ENCODE measurements at regions not wholly inside any gene's neighbourhood (a gene's known extent, or its start where the extent isn't known, plus 50 kb on each side); places are given as distances from the start of the nearest gene placed in this dataset.
A peak's percentile ranks its signal among the peaks of the same experiment; 100 is the strongest.

GRCh38 chr17:77493901-77494663 is 353.3 kb downstream of the SEC14L1 start:
- no peak for DNase-seq

- DNase-seq: peak; percentile 86
Observed at GRCh38 chr17:77494664-77495435, 354.1 kb downstream of the SEC14L1 start.

- no peak for DNase-seq
Observed at GRCh38 chr17:77495575-77495974, 354.8 kb downstream of the SEC14L1 start.

- DNase-seq: no peak
Observed at GRCh38 chr17:77496401-77496801, 355.6 kb downstream of the SEC14L1 start.

- no peak for DNase-seq
Observed at GRCh38 chr17:77496831-77497577, 356.2 kb downstream of the SEC14L1 start.

GRCh38 chr17:77497578-77497934 is 356.8 kb downstream of the SEC14L1 start:
- DNase-seq: no peak

- DNase-seq: no peak
Observed at GRCh38 chr17:77498091-77498741, 357.4 kb downstream of the SEC14L1 start.

GRCh38 chr17:77498791-77499698 is 358.3 kb downstream of the SEC14L1 start:
- DNase-seq: no peak

- no peak for DNase-seq
Observed at GRCh38 chr17:77499699-77500435, 359.1 kb downstream of the SEC14L1 start.

GRCh38 chr17:77501101-77501566 is 360.4 kb downstream of the SEC14L1 start:
- peak; percentile 70 for DNase-seq

- DNase-seq: no peak
Observed at GRCh38 chr17:77501751-77502625, 361.2 kb downstream of the SEC14L1 start.

GRCh38 chr17:77502626-77503292 is 362.0 kb downstream of the SEC14L1 start:
- no peak for DNase-seq

- no peak for DNase-seq
Observed at GRCh38 chr17:77503293-77503655, 362.5 kb downstream of the SEC14L1 start.

GRCh38 chr17:77503916-77504651 is 363.3 kb downstream of the SEC14L1 start:
- DNase-seq: no peak

GRCh38 chr17:77504652-77505155 is 363.9 kb downstream of the SEC14L1 start:
- no peak for DNase-seq

- DNase-seq: no peak
Observed at GRCh38 chr17:77505181-77505639, 364.4 kb downstream of the SEC14L1 start.

GRCh38 chr17:77506371-77506991 is 365.7 kb downstream of the SEC14L1 start:
- no peak for DNase-seq

Data from stimulated activated CD8-positive, alpha-beta memory T cell treated with anti-CD3 and anti-CD28 coated beads, Interleukin-4, amount 100 ng/mL, for 48 hours (primary cell).